Activated CD4-positive, alpha-beta T cell treated with anti-CD3 and anti-CD28 coated beads for 48 hours (primary cell): ENCODE measurements at regions not wholly inside any gene's neighbourhood (a gene's known extent, or its start where the extent isn't known, plus 50 kb on each side); places are given as distances from the start of the nearest gene placed in this dataset.
"Not testable (repeated sequence)": the region's sequence is repeated elsewhere in the genome, so short reads cannot be mapped to it uniquely, and the experiment has no call there.

Experiments used
- DNase-seq: peaks from one replicate; pipeline ENCODE4 v3.0.0-alpha.2; 2020

DNA sequence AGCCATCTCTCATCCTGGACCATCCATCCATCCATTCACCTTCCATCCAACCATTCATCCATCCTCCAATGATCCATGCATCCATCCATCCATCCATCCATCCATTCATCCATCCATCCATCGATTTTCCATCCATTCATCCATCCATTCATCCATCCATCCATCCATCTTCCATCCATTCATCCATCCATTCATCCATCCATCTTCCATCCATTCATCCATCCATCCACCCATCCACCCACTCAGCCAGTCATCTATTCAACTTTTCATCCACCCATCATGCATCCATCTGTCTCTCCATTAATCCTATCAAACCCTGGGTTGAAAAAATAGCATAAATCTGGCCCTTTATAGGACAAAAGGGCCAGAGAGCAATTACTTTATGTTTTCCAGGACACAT, 158.3 kb upstream of the WSCD1 start:
- DNase-seq, result no peak

DNA sequence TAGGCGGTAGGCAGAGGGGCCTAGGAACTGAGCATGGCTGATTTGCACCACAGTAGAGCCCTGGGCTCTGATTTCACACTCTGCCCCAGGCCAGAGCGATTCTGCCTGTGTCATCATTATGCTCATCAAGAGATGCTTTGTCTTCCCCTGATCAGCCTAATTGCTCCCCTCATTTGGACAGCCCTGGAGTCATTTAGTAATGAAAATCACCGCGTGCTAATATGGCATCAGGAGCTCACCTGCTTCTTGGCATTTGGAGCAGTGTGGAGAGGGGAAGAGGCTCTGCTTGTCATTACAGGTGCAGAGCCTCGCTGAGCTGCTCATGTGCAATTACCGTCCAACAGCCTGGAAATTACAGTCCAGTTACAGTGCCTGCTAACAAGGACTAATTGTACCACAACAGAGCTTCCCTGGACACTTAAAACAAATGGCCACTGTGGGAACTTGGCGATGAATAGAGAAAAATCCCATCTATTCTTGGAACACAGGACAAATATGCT, 157.1 kb upstream of the WSCD1 start:
- no peak for DNase-seq

GRCh38 chr17:5913641-5914040, 156.5 kb upstream of the WSCD1 start:
- no peak for DNase-seq

GRCh38 chr17:5915337-5915736, 154.8 kb upstream of the WSCD1 start:
- no peak for DNase-seq

- DNase-seq, result no peak
Observed at GRCh38 chr17:5919089-5919488, 151.1 kb upstream of the WSCD1 start.

DNA sequence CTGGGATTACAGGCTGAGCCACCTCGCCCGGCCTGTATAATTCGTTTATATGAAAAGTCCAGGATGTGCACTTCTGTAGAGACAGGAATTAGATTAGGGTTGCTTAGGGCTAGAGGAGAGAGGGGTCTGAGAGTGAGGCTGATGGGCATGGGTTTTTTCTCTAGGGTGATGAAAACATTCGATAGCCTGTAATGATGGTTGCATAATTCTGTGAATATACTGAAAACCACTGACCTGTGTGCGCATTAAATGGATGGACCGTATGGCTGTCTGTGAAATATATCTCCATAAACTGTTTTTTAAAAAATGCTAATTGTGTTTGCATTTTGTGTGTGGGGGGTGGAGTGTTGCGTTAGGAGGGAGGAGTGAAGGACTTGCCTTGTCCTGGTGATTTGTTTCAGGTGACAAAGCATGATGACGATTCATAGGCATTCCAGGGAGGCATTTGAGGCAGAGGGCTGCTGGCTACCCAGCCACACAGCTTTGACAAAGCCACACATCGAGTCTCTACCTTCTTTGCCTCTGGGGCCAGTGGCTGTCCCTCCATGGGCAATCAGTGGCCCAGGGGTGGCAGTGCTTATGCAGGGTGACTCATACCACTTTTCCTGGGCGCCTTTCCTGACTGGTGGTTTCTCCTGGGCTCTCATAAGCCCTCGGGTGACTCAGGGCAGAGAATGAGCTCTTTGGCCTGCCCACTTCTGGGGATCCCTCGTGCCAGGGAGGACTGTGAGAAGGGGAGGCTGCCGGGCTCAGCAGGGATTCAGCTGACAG, 148.5 kb upstream of the WSCD1 start:
- no peak for DNase-seq

GRCh38 chr17:5922476-5922875, 147.7 kb upstream of the WSCD1 start:
- no peak for DNase-seq

- no peak for DNase-seq
Observed at GRCh38 chr17:5929721-5930120, 140.5 kb upstream of the WSCD1 start.

DNA sequence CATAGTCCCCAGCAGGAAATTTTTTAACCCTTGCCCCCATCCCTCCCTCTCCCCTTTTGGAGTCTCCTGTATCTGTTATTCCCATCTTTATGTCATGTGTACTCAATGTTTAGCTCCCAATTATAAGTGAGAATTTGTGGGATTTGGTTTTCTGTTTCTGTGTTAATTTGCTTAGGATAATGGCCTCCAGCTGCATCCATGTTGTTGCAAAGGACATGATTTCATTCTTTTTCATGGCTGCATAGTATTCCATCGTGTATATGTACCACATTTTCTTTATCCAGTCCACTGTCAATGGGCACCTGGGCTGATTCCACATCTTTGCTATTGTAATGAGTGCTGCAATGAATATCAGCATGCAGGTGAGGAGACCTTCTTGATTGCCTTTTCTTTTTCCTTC, 139.6 kb upstream of the WSCD1 start:
- DNase-seq, result not testable (repeated sequence)

DNA sequence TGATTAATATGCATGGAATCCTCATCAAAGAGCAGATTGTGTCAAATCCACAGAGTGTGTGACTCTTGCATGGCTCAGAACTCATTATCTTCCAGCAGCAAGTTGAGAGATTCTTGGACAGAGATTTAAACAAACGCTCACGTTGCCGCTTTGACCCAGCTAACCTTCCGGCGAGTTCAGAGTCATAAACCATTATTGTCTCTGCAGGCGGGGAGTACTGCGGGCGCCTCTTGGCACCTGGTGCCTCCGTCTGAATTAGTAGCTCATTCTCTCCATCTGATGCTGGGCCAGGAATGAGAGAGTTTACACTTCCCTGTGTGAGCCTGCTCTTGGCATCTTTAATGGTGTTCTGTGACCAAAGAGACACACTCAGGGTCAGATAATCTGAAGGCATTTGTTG, 138.6 kb upstream of the WSCD1 start:
- no peak for DNase-seq

- no peak for DNase-seq
Observed at GRCh38 chr17:5933430-5933829, 136.7 kb upstream of the WSCD1 start.

DNA sequence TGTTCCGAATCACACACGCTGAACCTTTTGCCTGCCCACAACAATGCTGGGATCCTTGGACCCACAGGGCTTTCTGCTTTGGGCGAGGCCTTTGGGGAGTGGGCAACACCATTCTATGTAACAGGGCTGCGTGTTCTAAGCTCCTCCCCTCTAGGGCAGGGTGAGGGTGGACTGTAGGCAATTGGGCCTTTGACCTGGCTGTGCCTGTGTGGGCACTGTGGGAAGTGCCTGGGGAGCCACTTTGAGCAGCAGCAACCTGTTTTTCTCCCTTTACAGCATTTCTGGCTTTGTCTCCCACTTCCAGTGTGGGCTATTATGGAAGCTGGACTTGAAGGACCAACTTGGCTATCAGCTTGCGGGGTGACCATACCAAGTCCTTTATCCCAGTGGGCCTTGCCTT, 128.9 kb upstream of the WSCD1 start:
- DNase-seq, result no peak

GRCh38 chr17:5942687-5943086, 127.5 kb upstream of the WSCD1 start:
- DNase-seq, result no peak

- no peak for DNase-seq
Observed at GRCh38 chr17:5943232-5943631, 126.9 kb upstream of the WSCD1 start.

DNA sequence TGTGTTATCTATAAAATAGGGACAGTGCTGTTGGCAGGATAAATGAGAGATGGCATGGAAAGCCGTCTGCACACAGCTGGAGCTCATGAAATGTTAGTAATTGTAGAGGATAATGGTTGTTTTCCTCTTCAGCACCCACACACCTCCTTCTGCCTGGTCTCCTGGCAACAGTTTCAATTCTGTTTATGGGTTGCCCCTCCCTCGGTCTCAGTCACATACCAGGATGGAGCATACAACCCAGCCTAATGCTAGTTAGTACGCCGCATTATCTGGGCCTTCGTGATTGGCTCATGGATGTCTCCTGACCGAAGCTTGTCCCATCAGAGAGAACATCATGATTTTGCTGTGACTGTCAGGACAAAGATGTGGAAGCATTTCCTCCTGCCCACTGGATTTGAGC, 126.2 kb upstream of the WSCD1 start:
- DNase-seq, result no peak

DNA sequence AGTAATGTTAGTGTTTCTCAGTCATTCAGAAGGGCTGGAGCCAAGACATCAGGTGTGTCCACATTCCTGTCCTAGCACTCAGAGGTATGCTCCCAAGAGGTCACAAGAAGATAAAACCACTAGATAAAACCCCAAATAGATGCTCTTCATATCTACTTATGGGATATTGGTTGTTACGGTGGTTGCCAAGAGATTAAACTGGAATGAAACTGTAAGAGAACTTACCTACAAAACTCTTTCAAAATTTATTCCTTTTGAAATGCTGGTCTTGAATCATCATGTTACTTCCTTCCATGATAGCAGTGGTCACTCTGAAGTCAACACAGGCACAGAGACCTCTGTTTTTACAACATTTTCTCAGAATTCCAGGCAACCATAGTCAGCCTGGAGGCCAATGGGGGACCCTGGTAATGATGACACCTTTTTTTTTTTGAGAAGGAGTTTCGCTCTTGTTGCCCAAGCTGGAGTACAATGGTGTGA, 122.4 kb upstream of the WSCD1 start:
- no peak for DNase-seq

DNA sequence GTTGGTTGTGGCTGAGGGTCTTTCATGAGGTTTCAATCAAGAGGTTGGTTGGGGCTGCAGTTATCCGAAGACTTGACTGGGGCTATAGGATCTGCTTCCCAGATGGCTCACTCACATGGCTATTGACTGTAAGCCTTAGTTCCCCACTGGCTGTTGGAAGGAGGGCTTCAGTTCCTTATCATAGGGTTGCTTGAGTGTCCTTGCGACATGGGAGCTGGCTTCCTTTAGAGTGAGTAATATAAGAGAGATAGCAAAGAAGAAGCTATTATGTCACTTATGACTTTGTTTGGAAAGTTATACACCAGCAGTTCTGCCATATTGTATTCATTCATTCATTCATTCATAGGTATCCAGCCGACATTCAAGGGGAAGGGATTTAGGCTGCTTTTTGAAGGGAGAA, 121.4 kb upstream of the WSCD1 start:
- DNase-seq, result no peak

DNA sequence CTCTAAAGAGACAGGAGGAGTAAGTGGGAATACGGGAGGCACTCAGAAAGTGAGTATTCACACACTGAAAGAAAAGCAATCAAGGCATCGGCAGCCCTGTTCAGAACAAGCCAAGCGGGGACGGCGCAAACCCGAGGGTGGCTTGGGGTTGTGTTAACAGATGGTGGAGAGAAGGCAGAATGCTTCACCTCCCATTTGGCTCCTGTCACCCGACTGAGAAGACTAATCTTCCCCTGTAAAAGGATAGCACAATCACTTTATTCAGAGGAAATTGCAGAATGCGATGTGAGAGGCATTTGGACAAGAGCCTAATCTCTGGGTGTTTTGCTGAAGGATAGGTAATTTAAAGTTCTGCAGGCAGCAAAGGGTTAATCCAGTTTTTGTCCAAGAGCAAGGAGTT, 119.3 kb upstream of the WSCD1 start:
- no peak for DNase-seq

DNA sequence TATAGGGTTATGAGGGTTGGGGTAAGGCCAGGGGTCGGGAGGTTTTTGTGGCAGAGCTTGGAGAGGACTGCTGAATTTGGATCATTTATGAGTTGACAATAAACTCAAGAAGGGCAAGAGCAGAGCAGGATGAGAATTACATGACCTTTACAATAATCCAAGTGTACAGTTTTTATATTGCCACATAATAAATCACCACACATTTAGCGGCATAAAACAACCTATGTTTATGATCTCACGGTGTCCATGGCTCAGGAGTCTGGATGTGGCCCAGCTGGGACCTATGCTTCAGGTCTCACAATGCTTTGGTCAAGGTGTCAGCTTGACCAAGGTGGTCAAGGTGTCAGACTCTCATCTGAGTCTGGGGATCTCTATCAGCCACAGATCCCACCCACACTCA, 118.3 kb upstream of the WSCD1 start:
- no peak for DNase-seq

DNA sequence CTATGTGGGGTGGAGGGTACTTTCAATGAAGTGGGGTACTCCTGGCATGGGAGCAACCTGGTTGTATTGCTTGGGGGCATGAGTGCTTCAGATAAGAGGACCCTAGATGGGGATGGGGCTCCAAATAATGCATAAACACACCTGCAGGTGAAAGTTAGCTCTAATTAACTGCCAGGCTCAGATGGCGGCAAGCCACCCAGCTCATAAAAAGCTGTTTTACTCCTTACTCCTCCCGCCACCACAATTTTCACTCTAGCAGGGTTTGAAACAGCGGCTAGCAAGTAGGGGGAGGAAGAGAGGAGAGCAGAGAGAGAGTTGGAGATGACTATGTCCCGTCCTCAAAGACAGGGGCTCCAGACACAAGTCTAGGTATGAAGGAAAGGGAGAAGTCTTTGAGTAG, 117.7 kb upstream of the WSCD1 start:
- DNase-seq, result no peak

DNA sequence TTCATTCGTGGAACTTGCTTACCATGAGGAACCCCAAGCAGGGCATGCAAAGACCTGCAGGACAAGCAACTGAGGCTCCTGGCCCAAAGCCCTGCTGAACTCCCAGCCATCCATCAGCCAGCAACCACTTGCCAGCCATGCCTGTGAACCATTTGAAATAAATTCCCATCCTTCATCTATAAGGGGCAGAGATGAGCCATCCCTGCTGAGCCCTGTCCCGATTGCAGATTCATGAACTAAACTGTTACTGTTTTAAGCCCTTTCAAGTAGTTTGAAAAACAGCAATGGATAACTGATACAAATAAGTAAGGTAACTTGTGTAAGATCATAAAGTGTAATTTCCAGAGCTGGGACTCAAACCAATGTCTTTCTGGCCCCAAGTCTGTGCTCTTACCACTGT, 114.4 kb upstream of the WSCD1 start:
- DNase-seq, result no peak

DNA sequence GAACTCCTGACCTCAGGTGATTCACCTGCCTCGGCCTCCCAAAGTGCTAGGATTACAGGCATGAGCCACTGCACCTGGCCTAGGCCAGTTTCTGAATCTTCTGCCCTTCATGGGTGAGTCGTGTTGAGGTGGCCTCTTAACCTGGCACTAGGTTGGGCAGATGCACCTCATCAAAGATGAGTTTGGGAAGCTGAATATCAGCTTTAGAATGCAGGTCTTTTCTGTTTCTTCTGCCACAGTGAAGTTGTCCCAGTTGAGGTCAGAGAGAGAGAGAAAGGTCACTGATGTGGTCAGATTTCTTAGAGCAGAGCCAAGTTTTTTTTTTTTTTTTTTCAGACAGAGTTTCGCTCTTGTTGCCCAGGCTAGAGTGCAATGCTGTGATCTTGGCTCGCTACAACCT, 111.3 kb upstream of the WSCD1 start:
- DNase-seq, result no peak

DNA sequence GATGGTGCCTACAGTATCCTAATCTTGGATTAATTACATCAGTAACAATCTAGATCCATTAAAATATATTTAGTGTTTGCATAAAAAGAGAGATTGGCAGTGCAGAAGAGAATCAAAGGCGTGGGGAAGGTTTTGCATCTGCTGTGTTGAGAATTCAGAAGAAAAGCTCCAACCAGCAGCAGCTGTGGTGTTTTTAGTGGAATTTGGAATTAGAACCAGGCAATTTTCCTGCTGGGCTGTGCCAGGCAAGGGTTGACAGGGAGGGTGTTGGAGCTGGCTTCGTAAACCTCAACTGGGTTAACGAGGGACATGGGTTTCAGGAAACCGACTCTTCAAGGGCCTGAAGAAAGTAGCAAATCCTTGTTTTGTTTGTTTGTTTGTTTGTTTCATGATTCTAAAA, 107.8 kb upstream of the WSCD1 start:
- no peak for DNase-seq

GRCh38 chr17:5971969-5972368, 98.2 kb upstream of the WSCD1 start:
- no peak for DNase-seq

DNA sequence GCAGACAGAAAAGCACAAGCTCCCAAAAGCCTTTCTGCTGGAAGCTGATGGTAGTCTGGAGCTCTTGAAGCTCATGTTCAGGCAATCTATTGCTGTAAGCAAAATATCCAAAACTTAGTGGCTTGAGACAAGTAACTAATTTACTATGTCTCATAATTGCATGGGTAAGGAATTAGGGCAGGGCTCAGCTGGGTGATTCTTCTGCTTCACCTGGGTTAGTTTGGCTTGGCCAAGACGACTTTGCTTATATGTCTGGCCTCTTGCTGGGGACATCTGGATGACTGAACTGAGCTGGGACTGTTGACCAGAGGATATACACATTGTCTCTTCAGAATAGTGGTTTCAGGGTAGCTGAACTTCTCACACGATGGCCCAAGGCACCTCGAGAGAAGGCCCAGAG, 96.8 kb upstream of the WSCD1 start:
- DNase-seq, result no peak
